B cell (primary cell): ENCODE measurements at regions not wholly inside any gene's neighbourhood (a gene's known extent, or its start where the extent isn't known, plus 50 kb on each side); places are given as distances from the start of the nearest gene placed in this dataset.

Source experiments
- EZH2 ChIP-seq: IDR thresholded peaks from 2 replicates; pipeline ENCODE4 v1.6.1; 2012; ENCODE audit warnings: borderline replicate concordance, low read depth, mild to moderate bottlenecking, moderate library complexity, low read length; ENCODE audit not compliant: insufficient read depth, poor library complexity, severe bottlenecking
- TF ChIP-seq, protein P1 (sequence below): fragments of 200-600 bp; IDR thresholded peaks from one replicate; pipeline ENCODE4 v1.8.0; 2022; ENCODE audit warnings: antibody characterized with exemption, mild to moderate bottlenecking

DNA sequence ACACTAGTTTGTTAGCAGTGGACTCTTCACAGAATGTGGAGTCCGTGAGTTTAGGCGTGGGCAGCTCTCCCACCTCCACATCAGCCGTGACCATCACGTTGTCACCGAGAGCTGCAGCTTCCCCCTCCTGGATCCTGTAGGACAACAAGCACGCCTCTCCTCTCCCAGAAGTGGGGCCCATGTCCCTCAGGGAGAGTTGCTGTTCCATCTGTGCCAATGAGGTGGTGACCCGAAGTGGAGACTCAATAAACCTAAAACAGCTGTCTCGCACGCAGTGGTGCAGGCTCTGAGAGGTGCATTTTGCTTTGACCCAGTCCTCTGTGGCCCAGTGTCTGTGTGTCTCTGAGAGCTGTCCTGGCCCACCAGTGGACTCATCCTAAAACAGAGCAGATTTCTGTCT, 456.5 kb upstream of the SOX11 start:
- TF ChIP-seq, protein P1, sequence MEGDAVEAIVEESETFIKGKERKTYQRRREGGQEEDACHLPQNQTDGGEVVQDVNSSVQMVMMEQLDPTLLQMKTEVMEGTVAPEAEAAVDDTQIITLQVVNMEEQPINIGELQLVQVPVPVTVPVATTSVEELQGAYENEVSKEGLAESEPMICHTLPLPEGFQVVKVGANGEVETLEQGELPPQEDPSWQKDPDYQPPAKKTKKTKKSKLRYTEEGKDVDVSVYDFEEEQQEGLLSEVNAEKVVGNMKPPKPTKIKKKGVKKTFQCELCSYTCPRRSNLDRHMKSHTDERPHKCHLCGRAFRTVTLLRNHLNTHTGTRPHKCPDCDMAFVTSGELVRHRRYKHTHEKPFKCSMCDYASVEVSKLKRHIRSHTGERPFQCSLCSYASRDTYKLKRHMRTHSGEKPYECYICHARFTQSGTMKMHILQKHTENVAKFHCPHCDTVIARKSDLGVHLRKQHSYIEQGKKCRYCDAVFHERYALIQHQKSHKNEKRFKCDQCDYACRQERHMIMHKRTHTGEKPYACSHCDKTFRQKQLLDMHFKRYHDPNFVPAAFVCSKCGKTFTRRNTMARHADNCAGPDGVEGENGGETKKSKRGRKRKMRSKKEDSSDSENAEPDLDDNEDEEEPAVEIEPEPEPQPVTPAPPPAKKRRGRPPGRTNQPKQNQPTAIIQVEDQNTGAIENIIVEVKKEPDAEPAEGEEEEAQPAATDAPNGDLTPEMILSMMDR = no peak
- TF ChIP-seq EZH2 = no peak
